AG10803 (cell line): ENCODE measurements at regions not wholly inside any gene's neighbourhood (a gene's known extent, or its start where the extent isn't known, plus 50 kb on each side); places are given as distances from the start of the nearest gene placed in this dataset.

Experiments used
- DNase-seq: peaks from one replicate; pipeline ENCODE4 v3.0.0; 2010; ENCODE audit warnings: low read depth
- H3K4me3 ChIP-seq: 2 replicates; pipeline ENCODE4 v1.5.1; 2011; ENCODE audit warnings: mild to moderate bottlenecking, low read length, control low read depth
- CTCF ChIP-seq: conservative IDR thresholded peaks from 2 replicates; pipeline ENCODE4 v1.5.1; 2011; ENCODE audit warnings: mild to moderate bottlenecking, low read length, control low read depth, inconsistent platforms

- TF ChIP-seq CTCF, result no peak
- no peak overlapping the region for H3K4me3 ChIP-seq
These were observed 197.9 kb upstream of the MEIS2 start for GRCh38 chr15:37298271-37298670.

GRCh38 chr15:37339437-37339836 lies 239.1 kb upstream of the MEIS2 start:
- TF ChIP-seq CTCF, result no peak
- no peak for DNase-seq
- no peak overlapping the region for H3K4me3 ChIP-seq

More at GRCh38 chr15:37298271-37298670, 197.9 kb upstream of the MEIS2 start:
- DNase-seq, result no peak

GRCh38 chr15:37339856-37340255 lies 239.5 kb upstream of the MEIS2 start:
- TF ChIP-seq CTCF, result no peak
- DNase-seq, result no peak
- no peak overlapping the region for H3K4me3 ChIP-seq

- TF ChIP-seq CTCF, result no peak
- no peak for DNase-seq
- no peak overlapping the region for H3K4me3 ChIP-seq
These were observed 240.1 kb upstream of the MEIS2 start for GRCh38 chr15:37340438-37340837.

GRCh38 chr15:37359101-37359892 lies 258.9 kb upstream of the MEIS2 start:
- H3K4me3 ChIP-seq, result no peak overlapping the region
- DNase-seq, result no peak
- no peak for TF ChIP-seq CTCF

- no peak for DNase-seq
- no peak for TF ChIP-seq CTCF
- no peak overlapping the region for H3K4me3 ChIP-seq
These were observed 259.5 kb upstream of the MEIS2 start for GRCh38 chr15:37359893-37360290.

- H3K4me3 ChIP-seq, result no peak overlapping the region
- TF ChIP-seq CTCF, result no peak
These were observed 260.4 kb upstream of the MEIS2 start for GRCh38 chr15:37360724-37361123.

More at GRCh38 chr15:37360724-37361123, 260.4 kb upstream of the MEIS2 start:
- no peak for DNase-seq
